HG02571 (cell line): ENCODE measurements at regions not wholly inside any gene's neighbourhood (a gene's known extent, or its start where the extent isn't known, plus 50 kb on each side); places are given as distances from the start of the nearest gene placed in this dataset.

Experiments
- ATAC-seq: cut with Tn5 transposase; IDR thresholded peaks from one replicate; pipeline ENCODE4 v1.9.1; 2021; ENCODE audit warnings: mild to moderate bottlenecking, moderate library complexity; ENCODE audit not compliant: unreplicated experiment

DNA sequence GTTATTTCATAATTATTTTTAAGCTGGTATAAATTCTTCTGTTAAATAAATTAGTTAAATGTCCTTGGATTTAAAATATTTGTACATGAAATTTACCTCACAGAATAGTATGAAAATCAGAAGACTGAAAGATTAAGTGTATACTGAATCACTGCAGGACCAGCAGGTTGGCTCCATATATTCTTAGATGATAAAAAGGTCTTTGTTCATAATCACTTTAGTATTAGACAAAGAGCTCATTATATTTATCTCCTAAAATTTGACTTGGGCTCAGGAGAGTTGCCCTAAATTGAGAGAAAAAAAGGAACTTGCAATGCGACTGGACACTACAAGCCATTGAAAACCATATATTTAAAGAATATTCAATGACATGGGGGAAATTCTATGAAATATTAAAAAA is 766.4 kb upstream of the CITED2 start:
- no peak for ATAC-seq

DNA sequence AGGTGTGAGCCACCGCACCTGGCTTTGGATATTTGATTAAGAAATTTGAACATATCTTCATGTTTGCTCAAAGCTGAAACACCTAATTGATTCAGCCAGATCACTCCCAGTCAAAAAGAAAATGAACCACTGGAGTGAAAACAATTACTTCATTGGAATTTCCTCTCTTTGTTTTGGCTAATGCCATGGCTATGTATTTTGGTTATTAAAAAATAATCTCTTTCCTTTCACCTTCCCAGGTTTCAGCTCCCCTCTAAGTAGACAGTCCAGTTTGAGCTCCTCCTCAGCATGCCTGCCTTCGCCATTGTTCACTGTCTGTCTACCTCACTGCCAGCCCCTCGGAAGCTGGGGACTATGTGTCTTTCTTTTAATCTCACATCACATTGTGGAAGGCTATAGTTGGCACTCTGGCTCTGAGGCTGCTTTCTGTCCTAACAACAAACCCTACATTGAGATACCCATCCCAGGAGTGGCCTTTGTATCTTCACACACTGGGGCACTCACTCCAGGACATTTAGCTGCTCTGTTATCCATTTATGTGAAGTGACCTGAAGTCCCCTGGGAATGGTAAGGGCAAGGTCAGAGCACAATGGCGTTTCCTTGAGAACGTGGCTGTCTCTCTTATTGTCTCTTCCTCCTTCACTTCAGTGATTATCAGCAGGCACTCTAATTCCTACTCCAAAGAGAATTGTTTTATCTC is 764.0 kb upstream of the CITED2 start:
- ATAC-seq, result no peak

DNA sequence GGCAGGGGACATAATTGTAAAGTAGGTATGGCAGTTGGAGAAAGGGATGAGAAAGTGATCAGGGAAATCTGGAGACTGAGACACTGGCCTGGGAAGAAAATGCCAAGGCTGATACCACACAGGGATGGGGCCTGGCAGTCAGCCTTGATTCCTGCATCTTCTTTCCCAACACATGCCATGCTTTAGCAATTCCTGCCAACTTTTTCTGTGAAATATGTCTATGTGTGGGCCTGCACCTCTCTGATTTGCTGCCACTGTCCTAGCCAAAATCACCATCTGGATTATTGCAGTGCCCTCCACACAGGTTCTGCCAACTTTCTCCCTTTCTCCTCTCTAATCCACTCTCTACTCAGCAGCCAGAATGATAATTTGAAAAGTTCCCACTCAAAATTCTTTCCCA is 759.8 kb upstream of the CITED2 start:
- no peak for ATAC-seq

DNA sequence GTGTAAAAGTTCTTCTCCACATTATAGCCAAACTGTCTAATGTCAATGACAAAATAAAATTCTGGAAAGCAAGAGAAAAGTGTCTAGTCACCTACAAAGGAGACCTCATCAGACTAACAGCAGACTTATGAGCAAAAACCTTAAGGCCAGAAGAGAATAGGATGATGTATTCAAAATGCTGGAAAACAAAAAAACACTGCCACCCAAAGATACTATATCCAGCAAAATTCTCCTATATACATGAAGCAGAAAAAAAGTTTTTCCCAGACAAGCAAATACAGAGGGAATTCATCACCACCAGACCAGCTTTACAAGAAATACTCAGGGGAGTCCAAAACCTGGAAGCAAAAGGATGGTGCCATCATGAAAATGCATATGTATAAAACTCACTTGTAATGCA is 755.6 kb upstream of the CITED2 start:
- no peak for ATAC-seq

DNA sequence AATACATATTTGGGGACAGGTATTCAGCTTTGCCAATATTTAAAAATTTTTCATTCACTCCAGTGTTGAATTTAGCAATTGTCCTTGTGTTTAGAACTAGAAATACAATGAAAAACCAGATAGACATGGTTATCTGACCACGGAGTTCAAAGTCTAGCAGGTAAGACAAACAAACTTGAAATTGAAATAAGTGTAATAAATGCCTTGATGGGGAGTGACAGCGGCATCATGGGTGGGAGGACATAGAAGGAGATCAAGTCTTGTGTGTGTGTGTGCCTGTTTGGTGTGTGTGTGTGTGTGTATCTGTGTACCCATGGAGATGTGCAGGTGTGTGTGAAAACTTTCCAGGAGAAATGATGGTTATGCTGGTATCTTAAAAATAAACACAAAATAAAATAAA is 750.0 kb upstream of the CITED2 start:
- ATAC-seq, result no peak

DNA sequence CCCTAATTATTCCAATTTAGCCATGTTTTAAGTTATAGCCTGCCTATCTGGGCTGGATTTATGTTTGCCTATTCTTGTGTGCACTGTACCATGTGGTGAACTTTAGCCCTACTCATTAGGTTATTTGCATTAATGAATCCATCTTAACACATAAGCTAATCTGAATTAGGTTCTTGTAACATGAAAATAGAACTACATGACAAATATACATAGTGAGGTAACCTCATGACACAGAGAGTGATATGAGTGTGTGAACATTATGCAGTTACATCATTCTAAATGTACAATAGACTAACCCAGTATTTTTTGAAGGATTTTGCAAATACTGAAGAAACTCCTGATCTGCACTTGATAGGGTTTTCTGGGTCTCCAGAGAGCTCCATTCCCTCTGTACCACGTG is 733.7 kb upstream of the CITED2 start:
- no peak for ATAC-seq

DNA sequence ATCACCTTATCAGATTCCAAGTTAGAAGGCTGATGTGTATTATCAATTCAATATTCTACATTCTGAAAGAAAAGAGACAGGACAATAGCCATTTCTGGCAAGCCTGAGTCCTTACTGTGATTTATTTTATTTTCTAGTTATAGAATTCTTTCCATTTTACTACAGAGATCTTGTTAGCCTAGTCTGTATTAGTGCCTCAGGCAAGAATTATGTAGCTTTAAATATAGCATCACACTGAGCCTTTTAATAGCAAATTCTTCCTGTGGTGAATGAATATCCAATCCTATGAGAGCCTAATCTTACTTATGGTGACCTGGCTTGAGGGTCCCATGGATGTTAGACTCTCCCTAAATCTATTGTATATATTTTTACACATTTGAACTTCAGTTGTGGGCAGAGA is 732.8 kb upstream of the CITED2 start:
- ATAC-seq, result no peak

DNA sequence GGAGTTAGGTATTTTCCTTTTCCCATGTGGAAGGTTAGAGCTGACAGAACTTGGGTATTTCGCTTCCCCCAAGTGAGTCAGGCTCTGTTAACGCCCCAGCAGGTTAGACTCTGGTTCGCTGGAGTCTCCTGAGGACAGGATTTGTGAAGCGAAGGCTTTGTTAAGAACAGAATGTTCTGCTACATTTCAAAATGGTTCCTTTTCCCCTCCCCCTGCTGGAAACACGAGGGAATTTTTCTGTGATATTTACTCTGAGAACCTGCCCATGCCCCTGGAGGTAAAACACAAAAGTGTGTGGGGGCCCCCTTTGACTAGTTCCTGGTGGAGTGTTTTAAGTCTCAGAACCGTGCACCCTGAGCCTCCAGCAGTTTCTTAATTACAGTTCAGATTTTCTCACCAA is 731.4 kb upstream of the CITED2 start:
- no peak for ATAC-seq

DNA sequence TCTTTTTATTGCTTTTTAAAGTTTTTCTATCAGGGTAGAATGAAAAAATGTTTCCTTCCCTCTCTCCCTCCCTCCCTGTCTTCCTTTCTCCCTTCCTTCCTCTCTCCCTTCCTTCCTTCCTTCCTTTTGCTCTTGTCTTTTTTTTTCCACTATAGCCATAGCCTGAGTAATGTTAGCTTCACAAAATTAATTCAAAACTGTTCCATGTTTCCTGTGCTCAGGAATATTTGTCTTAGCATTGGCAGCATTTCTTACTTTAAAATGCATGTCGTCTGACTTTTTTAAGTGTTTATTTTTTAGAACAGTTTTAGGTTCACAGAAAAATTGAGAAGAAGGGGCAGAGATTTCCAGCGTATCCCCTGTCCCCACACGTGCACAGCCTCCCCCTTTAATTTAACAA is 730.8 kb upstream of the CITED2 start:
- no peak for ATAC-seq

DNA sequence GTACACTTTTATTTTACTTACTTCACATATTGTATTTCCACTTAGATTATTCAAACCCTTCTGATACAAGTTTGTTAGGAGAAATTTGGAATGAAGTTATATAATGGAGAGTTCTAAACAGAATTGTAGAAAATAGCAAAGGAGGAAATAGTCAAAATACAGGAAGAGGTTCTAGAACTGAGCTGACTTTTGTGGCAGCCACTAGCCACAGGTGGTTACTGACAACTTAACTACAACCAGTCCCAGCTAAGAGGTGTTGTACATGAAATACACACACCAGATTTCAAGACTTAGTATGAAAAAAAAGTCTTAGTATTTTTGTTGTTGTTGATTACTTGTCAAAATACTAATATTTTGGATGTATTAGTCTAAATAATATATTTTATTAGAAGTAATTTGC is 727.4 kb upstream of the CITED2 start:
- ATAC-seq, result no peak

DNA sequence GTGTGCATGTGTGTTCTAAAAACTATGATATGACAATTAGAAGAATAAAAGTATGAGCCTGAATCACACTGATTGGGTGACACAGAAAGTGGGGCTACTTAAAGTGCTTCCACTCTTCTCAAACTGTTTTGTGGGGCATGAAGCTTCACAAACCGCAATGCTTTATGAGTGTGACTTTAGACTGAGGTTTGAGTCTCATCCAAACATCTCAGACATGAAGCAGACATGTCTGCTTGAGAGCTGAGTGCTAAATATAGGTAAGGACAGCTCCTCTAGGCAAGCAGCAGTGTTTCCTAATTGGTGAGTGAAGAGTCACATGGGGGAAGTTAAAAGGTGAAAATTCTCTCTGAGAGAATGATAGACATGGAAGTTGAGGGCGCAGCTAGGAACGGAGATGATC is 726.9 kb upstream of the CITED2 start:
- no peak for ATAC-seq

DNA sequence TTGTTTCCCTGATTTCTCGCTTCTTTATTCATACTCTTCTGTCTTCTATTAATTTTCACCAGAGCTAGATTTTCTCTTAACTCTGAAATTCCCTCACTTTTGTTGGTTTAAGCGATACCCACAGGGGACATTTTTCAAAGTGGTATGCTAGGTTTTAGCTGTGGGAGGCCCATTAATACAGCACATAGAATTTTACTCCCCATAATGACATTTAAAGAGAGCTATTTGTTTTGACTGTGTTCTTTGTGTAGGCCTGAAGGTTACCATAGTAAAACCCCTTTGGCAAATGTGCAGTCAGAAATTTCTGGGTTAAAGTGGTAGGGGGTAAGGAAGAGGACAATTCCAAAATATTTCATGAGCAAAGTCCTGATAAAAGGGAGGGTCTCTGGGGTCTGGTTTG is 721.1 kb upstream of the CITED2 start:
- ATAC-seq, result no peak

DNA sequence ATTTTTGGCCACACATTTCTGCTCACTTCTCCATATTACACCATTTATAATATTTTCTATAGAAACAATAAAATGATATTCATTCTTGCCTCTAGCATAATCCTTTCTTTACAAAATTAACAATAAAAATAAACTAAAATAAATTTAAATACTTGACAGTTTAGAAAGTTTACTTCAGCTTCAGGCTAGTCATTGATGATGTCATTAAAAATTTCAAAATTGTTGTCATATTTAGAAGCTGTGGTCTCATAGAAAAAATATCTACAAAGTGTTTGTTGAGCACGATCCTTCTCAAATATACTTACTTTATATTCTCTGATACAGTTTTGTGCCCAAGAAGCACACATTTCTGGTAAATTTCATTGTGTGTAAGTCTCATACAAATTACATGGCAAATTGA is 717.4 kb upstream of the CITED2 start:
- ATAC-seq, result no peak

DNA sequence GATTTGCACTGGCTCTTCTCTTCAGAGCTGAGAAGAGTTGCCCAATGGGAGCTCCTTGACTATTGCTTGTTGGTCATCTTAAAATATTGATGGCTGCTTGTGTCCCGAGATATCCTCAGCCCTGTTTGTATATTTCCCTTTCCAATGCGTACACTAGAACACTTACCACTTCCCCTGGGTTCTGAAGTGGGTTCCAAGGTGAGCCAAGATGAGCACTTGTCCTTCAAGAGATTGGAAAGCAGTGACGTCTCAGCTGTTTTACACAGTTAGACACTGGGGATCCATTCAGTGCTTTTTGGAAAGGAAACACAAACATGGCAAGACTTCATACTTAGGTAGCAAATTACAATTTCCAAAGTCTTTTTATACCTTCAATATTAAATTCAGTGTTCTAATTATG is 716.4 kb upstream of the CITED2 start:
- no peak for ATAC-seq

DNA sequence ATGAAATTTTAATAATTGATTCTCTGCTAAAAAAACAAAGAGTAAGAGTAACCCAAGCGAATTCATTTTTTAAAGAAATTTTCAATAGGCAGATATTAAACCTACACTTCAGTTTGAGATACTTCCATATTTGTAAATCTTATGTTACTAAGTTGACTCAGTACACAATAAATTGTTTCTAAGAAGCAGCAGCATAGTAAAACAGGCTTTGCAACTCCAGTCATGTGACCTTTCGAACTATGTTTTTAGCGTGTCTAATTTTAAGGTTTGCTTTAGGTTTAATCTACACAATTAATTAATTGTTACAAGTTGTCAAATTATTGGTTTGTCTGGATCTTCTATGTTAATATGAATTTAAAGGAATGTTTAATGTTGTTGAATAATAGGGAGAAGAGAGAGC is 708.9 kb upstream of the CITED2 start:
- ATAC-seq, result no peak

DNA sequence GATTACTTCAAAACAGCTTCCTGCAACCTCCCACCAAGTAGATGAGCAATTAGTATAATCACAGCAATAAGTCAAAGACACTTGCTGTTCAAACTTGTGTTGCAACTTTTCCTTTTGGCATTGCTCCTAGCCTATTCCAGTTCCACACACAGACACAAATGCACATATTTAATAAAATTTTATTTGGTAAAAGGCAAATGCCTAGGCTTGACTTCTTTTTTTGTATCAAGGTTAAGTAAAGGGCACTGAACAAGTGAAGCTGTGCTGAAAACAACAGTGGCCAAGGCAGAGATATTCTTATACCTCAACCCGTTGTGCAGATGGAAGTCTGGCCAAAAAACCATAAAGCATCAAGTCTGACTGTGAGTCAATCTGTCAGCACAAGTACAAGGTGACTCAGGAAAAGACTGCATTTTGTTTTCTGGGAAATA is 708.4 kb upstream of the CITED2 start:
- no peak for ATAC-seq

DNA sequence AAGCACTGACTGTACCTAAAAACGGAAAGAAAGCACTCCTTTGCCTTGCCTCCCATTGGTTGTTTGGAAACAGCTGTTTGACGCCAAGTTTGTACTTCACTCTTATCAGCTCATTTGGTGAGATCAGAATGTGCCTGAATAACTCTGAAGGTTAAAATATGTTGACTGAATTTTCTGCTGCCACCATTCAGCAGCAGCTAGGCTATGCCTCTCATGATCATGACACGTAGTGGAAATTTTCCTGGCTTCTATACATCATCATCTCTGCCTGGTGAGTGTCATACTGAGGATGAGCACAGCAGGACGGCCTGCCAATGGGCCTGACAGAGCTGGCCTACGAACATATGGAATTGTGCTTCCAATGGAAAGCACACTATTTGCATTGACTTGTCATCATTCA is 704.9 kb upstream of the CITED2 start:
- ATAC-seq, result no peak

DNA sequence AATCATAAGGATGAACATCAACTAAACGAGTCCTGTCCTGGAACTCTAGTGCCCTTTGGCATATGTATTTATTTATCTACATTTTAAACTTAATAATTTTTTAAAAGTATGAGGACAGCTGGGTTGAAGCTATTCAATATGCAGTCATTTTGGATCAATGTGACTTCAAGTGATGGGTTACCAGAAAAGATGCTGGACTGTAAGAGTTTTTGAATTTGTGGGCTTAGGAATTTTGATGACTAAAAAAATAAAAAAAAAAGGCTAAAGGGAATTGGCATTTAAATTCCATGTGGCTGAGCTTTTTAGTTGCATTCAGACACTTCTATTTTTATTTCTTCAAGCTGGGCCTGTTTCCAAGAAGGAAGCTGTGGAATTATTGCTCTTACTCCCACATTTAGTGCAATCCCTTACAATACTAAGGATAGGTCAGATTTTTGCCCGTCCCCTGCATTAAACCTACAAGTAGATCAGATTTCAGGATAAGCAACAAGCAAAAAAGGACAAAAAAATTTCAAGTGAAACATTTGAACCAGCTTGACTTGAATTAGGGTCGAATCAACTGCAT is 704.2 kb upstream of the CITED2 start:
- no peak for ATAC-seq

DNA sequence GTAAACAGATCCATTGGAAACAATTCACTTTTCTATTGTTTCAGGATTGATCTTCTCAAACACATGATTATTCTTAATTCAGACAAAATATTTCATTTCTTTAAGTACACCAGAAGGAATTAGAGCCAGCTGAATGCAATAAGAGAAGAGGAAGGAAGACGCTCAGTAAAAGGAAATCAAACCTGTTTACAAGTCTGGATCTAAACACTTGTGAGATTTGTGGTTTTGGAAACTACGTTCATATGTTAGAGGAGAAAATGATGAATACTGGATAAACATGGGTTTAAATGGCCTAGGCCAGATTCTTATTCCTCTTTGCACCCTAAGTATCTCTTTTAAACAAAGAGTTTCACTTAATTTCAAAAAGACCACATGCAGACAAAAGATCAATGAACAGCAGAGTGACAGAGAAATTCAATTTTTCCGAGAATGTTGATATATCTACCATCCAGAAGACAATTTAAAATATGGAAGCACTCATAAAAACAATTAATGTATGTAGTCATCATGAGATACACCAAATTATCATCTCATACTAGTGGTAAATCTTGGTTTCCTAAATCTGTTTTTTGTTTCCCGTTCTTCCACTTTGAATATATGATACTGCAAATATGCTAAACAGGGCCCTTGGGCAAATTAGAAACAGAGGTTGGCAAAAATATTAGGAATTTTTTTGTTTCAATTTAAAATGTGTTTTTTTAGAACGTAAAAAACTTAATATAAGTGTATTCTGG is 703.5 kb upstream of the CITED2 start:
- ATAC-seq, result no peak

DNA sequence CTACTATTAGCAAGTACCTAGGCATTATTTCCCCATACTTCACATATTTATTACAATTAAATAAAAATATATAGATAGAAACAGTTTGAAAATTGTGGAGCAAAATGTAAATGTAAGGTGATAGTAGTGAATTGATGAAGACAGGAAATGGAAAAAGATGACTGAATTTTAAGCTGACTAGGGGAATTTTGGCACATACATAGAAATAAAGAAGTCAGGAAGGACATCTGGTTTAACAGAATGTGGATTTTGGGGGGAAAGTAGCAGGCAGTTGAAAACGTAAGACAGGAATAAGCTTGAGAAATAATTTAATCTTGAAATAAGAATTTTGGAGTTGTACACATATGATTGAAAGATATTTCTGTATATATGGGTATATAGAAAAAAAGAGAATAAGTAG is 701.7 kb upstream of the CITED2 start:
- ATAC-seq, result no peak

DNA sequence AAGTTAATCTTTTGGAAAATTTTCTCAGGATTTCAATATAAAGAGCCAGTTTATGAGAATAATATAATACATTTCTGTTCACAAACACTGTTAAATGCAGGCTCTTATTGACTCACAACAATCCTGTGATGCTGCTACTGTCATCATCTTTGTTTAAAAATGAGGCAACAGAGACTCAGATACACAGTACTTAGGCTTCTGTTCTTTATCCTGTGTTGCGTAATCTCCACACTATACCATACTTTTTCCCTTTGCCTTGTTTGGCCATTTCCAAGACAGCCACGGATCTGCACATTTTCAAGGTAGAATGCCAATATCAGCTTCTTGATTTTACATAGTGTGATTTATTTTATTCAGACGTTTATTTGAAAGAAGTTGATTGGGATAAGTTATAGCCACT is 699.0 kb upstream of the CITED2 start:
- no peak for ATAC-seq

DNA sequence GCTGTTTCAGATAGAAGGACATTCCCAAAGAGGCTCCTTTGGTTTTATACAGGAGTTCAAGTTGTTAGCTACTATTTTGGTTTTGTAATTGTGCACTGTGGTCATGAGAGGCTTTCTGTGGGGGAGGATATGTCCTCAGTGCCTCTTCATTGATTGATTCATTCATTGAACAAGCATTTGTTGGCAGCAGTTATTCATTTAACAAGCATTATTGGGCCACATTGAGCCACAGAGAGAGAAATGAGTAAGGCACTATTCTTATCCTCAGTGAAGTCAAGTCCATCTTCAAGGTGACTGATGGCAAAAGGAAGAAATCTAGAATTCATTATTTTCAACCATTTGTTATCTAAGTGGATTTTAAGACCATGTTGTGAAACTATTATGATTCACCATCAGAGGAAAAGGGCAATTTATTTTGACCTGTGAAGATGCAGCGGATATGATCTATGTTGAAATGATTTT is 697.2 kb upstream of the CITED2 start:
- ATAC-seq, result no peak
